Fibroblast of lung (primary cell): ENCODE measurements at regions not wholly inside any gene's neighbourhood (a gene's known extent, or its start where the extent isn't known, plus 50 kb on each side); places are given as distances from the start of the nearest gene placed in this dataset.

Source experiments
- CTCF ChIP-seq, 2 donors: IDR thresholded peaks in 1 of 2; conservative IDR thresholded peaks in 1 of 2; 1 replicate in 1 of 2; 2 replicates in 1 of 2; pipeline ENCODE4 v1.5.1; 2011 to 2012; ENCODE audit warnings: low read length in 2 of 2, control low read depth in 1 of 2, inconsistent platforms in 1 of 2, low read depth in 1 of 2, mild to moderate bottlenecking in 1 of 2
- EZH2 ChIP-seq: IDR thresholded peaks from 2 replicates; pipeline ENCODE4 v1.5.1; 2012; ENCODE audit warnings: low read length, control low read depth, mild to moderate bottlenecking; ENCODE audit errors: missing control alignments

- no peak for TF ChIP-seq CTCF (conservative IDR thresholded peaks at IDR 0.05 in 1 of 2, IDR thresholded peaks at IDR 0.05 in 1 of 2; ENCODE audit: low read depth in 1 of 2, low read length in 2 of 2)
- TF ChIP-seq EZH2 = no peak
Observed at GRCh38 chr2:31812051-31812798, 198.6 kb downstream of the MEMO1 start.
